Right lobe of liver (tissue), 4 donors: ENCODE measurements at regions not wholly inside any gene's neighbourhood (a gene's known extent, or its start where the extent isn't known, plus 50 kb on each side); places are given as distances from the start of the nearest gene placed in this dataset.

ENCODE experiments used
- CTCF ChIP-seq, 4 donors: fragments of 200-600 bp in 3 of 4; fragments of 450-650 bp in 1 of 4; IDR thresholded peaks; one replicate each; pipeline versions ENCODE4 v1.5.1 to v1.8.0; 2016 to 2022; ENCODE audit warnings: antibody characterized with exemption in 4 of 4, mild to moderate bottlenecking in 2 of 4
- POLR2A ChIP-seq: fragments of 450-650 bp; IDR thresholded peaks from one replicate; pipeline ENCODE4 v1.6.1; 2017; ENCODE audit warnings: antibody characterized with exemption, mild to moderate bottlenecking
- donor health status: DM: no; HTN: no; CAD: no.
- donor health status: DM: no; HTN: no; CAD: no.
- donor health status: DM: no; HTN: yes; CAD: no.

DNA sequence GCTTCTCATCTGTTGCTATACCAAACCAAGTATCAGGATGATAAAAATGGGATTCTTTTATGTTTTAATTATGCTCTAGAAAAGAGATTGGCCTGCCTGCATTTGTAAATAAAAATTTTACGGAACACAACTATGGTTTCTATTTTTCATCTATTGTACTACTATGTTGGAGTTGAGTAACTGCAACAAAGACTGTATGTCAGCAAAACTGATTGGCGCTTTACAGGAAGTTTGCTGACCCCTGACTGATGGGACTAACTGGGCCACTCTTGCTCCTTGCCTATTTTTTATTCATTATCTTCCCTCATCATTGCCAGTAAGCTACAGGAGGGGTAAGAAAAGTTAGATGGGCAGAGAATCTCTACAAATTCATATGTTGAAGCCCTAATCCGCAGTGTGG, 242.3 kb downstream of the FSIP2 start:
- TF ChIP-seq CTCF (IDR thresholded peaks at IDR 0.05) (no peak), POLR2A (no peak)
